ENCODE measurements at regions not wholly inside any gene's neighbourhood (a gene's known extent, or its start where the extent isn't known, plus 50 kb on each side); places are given as distances from the start of the nearest gene placed in this dataset.

DNA sequence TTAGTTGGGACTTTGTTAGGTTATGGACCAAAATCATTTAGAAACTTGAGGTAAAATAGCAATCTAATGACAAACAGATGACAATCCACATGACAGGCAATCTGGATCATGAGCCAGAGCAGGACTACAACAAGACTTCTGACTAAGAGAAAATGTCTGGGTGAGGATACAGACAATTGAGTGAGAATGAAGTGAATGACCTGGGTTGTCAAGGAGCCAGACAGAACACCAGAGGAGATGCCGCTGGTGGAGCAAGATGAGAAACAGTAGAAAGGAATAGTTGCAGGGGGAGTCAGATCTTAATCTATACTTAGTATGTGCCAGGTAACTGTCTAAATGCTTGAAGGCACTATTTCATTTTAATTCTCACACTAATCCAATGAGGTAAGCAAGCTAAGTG lies 277.8 kb downstream of the PRELID2 start:
- TF ChIP-seq EZH2phosphoT487 (IDR thresholded peaks at IDR 0.05; ENCODE audit: low read depth), result no peak
- TF ChIP-seq, protein P1, sequence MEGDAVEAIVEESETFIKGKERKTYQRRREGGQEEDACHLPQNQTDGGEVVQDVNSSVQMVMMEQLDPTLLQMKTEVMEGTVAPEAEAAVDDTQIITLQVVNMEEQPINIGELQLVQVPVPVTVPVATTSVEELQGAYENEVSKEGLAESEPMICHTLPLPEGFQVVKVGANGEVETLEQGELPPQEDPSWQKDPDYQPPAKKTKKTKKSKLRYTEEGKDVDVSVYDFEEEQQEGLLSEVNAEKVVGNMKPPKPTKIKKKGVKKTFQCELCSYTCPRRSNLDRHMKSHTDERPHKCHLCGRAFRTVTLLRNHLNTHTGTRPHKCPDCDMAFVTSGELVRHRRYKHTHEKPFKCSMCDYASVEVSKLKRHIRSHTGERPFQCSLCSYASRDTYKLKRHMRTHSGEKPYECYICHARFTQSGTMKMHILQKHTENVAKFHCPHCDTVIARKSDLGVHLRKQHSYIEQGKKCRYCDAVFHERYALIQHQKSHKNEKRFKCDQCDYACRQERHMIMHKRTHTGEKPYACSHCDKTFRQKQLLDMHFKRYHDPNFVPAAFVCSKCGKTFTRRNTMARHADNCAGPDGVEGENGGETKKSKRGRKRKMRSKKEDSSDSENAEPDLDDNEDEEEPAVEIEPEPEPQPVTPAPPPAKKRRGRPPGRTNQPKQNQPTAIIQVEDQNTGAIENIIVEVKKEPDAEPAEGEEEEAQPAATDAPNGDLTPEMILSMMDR (IDR thresholded peaks at IDR 0.05; ENCODE audit: low read depth, low read length), result no peak
